Activated naive CD4-positive, alpha-beta T cell treated with anti-CD3 and anti-CD28 coated beads, Interleukin-2, amount 50 U/mL, for 72 hours (primary cell): ENCODE measurements at regions not wholly inside any gene's neighbourhood (a gene's known extent, or its start where the extent isn't known, plus 50 kb on each side); places are given as distances from the start of the nearest gene placed in this dataset.
"Not testable (repeated sequence)": the region's sequence is repeated elsewhere in the genome, so short reads cannot be mapped to it uniquely, and the experiment has no call there.

Source experiments
- ATAC-seq, 2 donors: fragments of 150-1000 bp; cut with Tn5 transposase; 2 replicates each; pipeline ENCODE4 v1.10.0; 2021; ENCODE audit warnings: mild to moderate bottlenecking in 2 of 2, moderate library complexity in 2 of 2
- DNase-seq, 2 donors: peaks; one replicate each; pipeline ENCODE4 v3.0.0; 2021 to 2022; ENCODE audit warnings: low spot score in 2 of 2
- H3K27ac Mint-ChIP-seq, 2 donors: one replicate each; pipeline ENCODE4 v1.8.0; 2022; ENCODE audit warnings: mild to moderate bottlenecking in 2 of 2, mixed read lengths in 2 of 2
- H3K36me3 Mint-ChIP-seq, 2 donors: one replicate each; pipeline ENCODE4 v1.8.0; 2022; ENCODE audit warnings: mixed read lengths in 2 of 2
- H3K9me3 Mint-ChIP-seq, 2 donors: one replicate each; pipeline ENCODE4 v1.8.0; 2022; ENCODE audit warnings: mixed read lengths in 2 of 2

GRCh38 chr6:118705544-118706491, 54.4 kb upstream of the CEP85L start:
- peaks cover 24 to 30% of the 10 kb centered on the region in 2 donors for H3K36me3 Mint-ChIP-seq
- peak overlapping the region; percentile 89 to 90 for H3K27ac Mint-ChIP-seq
- H3K9me3 Mint-ChIP-seq = peaks cover 1 to 7% of the 10 kb centered on the region in 2 donors
- ATAC-seq (peak; percentile 14 to 15), DNase-seq (no peak)

- peaks cover 22 to 37% of the 10 kb centered on the region in 2 donors for H3K36me3 Mint-ChIP-seq
- DNase-seq (no peak), ATAC-seq (no peak)
- peaks cover 0 to 7% of the 10 kb centered on the region in 2 donors for H3K9me3 Mint-ChIP-seq
- peak overlapping the region; percentile 29 to 61 for H3K27ac Mint-ChIP-seq
Measured at GRCh38 chr6:118704915-118705314, 53.5 kb upstream of the CEP85L start.

- peaks cover 17 to 47% of the 10 kb centered on the region in 2 donors for H3K36me3 Mint-ChIP-seq
- not testable (repeated sequence) for ATAC-seq, DNase-seq, H3K9me3 Mint-ChIP-seq, H3K27ac Mint-ChIP-seq
Measured at GRCh38 chr6:118701260-118701659, 49.9 kb upstream of the CEP85L start.
